Activated CD8-positive, alpha-beta T cell treated with anti-CD3 and anti-CD28 coated beads for 36 hours (primary cell): ENCODE measurements at regions not wholly inside any gene's neighbourhood (a gene's known extent, or its start where the extent isn't known, plus 50 kb on each side); places are given as distances from the start of the nearest gene placed in this dataset.

Experiments
- ATAC-seq: fragments of 200-7000 bp; cut with Tn5 transposase; one replicate; pipeline ENCODE4 v1.10.0; 2021; ENCODE audit warnings: mild to moderate bottlenecking, moderate library complexity
- CTCF ChIA-PET: fragments of 350-600 bp; sonication (Branson Sonifier 250); formaldehyde crosslinking; loops from one replicate; lab custom pipeline; 2021; ENCODE audit warnings: antibody characterized with exemption; lab: Charles Lee
- POLR2A ChIA-PET: fragments of 350-600 bp; sonication (Branson Sonifier 250); formaldehyde crosslinking; loops from one replicate; lab custom pipeline; 2021; ENCODE audit warnings: antibody characterized with exemption; lab: Charles Lee
- DNase-seq: peaks from one replicate; pipeline ENCODE4 v3.0.0-alpha.2; 2020
- H3K27ac Mint-ChIP-seq: one replicate; pipeline ENCODE4 v1.8.0; 2021; ENCODE audit warnings: mild to moderate bottlenecking, mixed read lengths
- H3K27me3 Mint-ChIP-seq: one replicate; pipeline ENCODE4 v1.8.0; 2021; ENCODE audit warnings: mixed read lengths
- H3K36me3 Mint-ChIP-seq: one replicate; pipeline ENCODE4 v1.8.0; 2021; ENCODE audit warnings: low read depth, mixed read lengths
- H3K4me1 Mint-ChIP-seq: one replicate; pipeline ENCODE4 v1.8.0; 2021; ENCODE audit warnings: low read depth, mixed read lengths
- H3K4me3 Mint-ChIP-seq: one replicate; pipeline ENCODE4 v1.8.0; 2021; ENCODE audit warnings: mild to moderate bottlenecking, moderate library complexity, mixed read lengths
- H3K9me3 Mint-ChIP-seq: one replicate; pipeline ENCODE4 v1.8.0; 2021; ENCODE audit warnings: mixed read lengths
- CTCF ChIP-seq: fragments of 200-600 bp; IDR thresholded peaks from one replicate; pipeline ENCODE4 v1.8.0; 2022; ENCODE audit warnings: antibody characterized with exemption, mild to moderate bottlenecking
- intact Hi-C: fragments of 100-400 bp; cut with micrococcal nuclease; formaldehyde crosslinking; loops from one replicate; pipeline ENCODE4 v1.10.0; 2022

- POLR2A ChIA-PET: no interaction called here
- no peak for TF ChIP-seq CTCF
Measured at GRCh38 chr11:87974797-87975196, 200.4 kb downstream of the RAB38 start.

GRCh38 chr11:87972133-87972532 lies 203.1 kb downstream of the RAB38 start:
- CTCF ChIA-PET: interaction anchor here (1.7 kb wide), 1 partner anchor 45 kb away, joined by 6 read pairs; no protein-coding TSS in a partner anchor
- Mint-ChIP-seq H3K9me3 (no peaks in the 10 kb centered on the region), H3K27ac (no peak overlapping the region), H3K27me3 (peaks cover 4% of the 10 kb centered on the region), H3K4me3 (no peak overlapping the region), H3K36me3 (no peaks in the 10 kb centered on the region), H3K4me1 (no peaks in the 10 kb centered on the region)
- POLR2A ChIA-PET: no interaction called here
- no peak for TF ChIP-seq CTCF
- intact Hi-C loops: no loop called here
- no peak for DNase-seq
- ATAC-seq: no peak

More at GRCh38 chr11:87974797-87975196, 200.4 kb downstream of the RAB38 start:
- H3K4me3 Mint-ChIP-seq: no peak overlapping the region
- peaks cover 1% of the 10 kb centered on the region for H3K27me3 Mint-ChIP-seq
- H3K9me3 Mint-ChIP-seq: no peaks in the 10 kb centered on the region
- ATAC-seq (no peak), DNase-seq (no peak)
- CTCF ChIA-PET: no interaction called here
- no peak overlapping the region for H3K27ac Mint-ChIP-seq
- intact Hi-C loops: no loop called here
- no peaks in the 10 kb centered on the region for H3K36me3 Mint-ChIP-seq
- no peaks in the 10 kb centered on the region for H3K4me1 Mint-ChIP-seq

GRCh38 chr11:87971354-87971753 lies 203.9 kb downstream of the RAB38 start:
- H3K4me1 Mint-ChIP-seq: no peaks in the 10 kb centered on the region
- ChIA-PET CTCF (interaction anchor here (1.7 kb wide), 1 partner anchor 46 kb away, joined by 6 read pairs; no protein-coding TSS in a partner anchor), POLR2A (no interaction called here)
- H3K27ac Mint-ChIP-seq: no peak overlapping the region
- H3K27me3 Mint-ChIP-seq: peaks cover 4% of the 10 kb centered on the region
- H3K9me3 Mint-ChIP-seq: no peaks in the 10 kb centered on the region
- intact Hi-C loops: no loop called here
- DNase-seq: no peak
- no peak for TF ChIP-seq CTCF
- no peaks in the 10 kb centered on the region for H3K36me3 Mint-ChIP-seq
- no peak overlapping the region for H3K4me3 Mint-ChIP-seq
- no peak for ATAC-seq

- intact Hi-C loops: no loop called here
- H3K4me1 Mint-ChIP-seq: no peaks in the 10 kb centered on the region
- H3K9me3 Mint-ChIP-seq: no peaks in the 10 kb centered on the region
- no peak for DNase-seq
- POLR2A ChIA-PET: no interaction called here
- no peak for TF ChIP-seq CTCF
- peaks cover 4% of the 10 kb centered on the region for H3K27me3 Mint-ChIP-seq
- CTCF ChIA-PET: interaction anchor here (1.7 kb wide), 1 partner anchor 46 kb away, joined by 6 read pairs; no protein-coding TSS in a partner anchor
- H3K36me3 Mint-ChIP-seq: no peaks in the 10 kb centered on the region
- H3K4me3 Mint-ChIP-seq: no peak overlapping the region
- no peak for ATAC-seq
- no peak overlapping the region for H3K27ac Mint-ChIP-seq
Measured at GRCh38 chr11:87970762-87971161, 204.5 kb downstream of the RAB38 start.

GRCh38 chr11:87967459-87967858 lies 207.8 kb downstream of the RAB38 start:
- intact Hi-C loops: no loop called here
- Mint-ChIP-seq H3K36me3 (no peaks in the 10 kb centered on the region), H3K27ac (no peak overlapping the region), H3K9me3 (no peaks in the 10 kb centered on the region), H3K27me3 (peaks cover 2% of the 10 kb centered on the region), H3K4me3 (no peak overlapping the region), H3K4me1 (no peaks in the 10 kb centered on the region)
- ATAC-seq: no peak
- DNase-seq: no peak
- POLR2A ChIA-PET: no interaction called here
- CTCF ChIA-PET: interaction anchor here (3.2 kb wide), 1 partner anchor 49 kb away, joined by 12 read pairs; no protein-coding TSS in a partner anchor
- TF ChIP-seq CTCF: no peak
